Calu3 (cell line): ENCODE measurements at regions not wholly inside any gene's neighbourhood (a gene's known extent, or its start where the extent isn't known, plus 50 kb on each side); places are given as distances from the start of the nearest gene placed in this dataset.

Source experiments
- BruUV-seq: library from RNA; stranded (reverse); fragments of 400-500 nt; replicated peaks from 2 replicates; lab custom pipeline; 2021; lab: Mats Ljungman, UMichigan
- CTCF ChIA-PET: fragments of 300-600 bp; sonication (Branson Sonifier 250); formaldehyde crosslinking; loops from one replicate; lab custom pipeline; 2022; ENCODE audit warnings: antibody characterized with exemption; lab: Charles Lee
- DNase-seq: peaks from one replicate; pipeline ENCODE4 v3.0.0; 2022
- H3K27ac Mint-ChIP-seq: one replicate; pipeline ENCODE4 v1.8.0; 2022; ENCODE audit warnings: mixed read lengths; ENCODE audit not compliant: unreplicated experiment
- H3K27me3 Mint-ChIP-seq: one replicate; pipeline ENCODE4 v1.8.0; 2022; ENCODE audit warnings: mixed read lengths; ENCODE audit not compliant: unreplicated experiment
- H3K36me3 Mint-ChIP-seq: one replicate; pipeline ENCODE4 v1.8.0; 2022; ENCODE audit warnings: mild to moderate bottlenecking, moderate library complexity, mixed read lengths; ENCODE audit not compliant: insufficient read depth, unreplicated experiment
- H3K4me1 Mint-ChIP-seq: one replicate; pipeline ENCODE4 v1.8.0; 2022; ENCODE audit warnings: mild to moderate bottlenecking, low read depth, mixed read lengths; ENCODE audit not compliant: unreplicated experiment
- H3K4me3 Mint-ChIP-seq: one replicate; pipeline ENCODE4 v1.8.0; 2022; ENCODE audit warnings: mild to moderate bottlenecking, low read depth, moderate library complexity, mixed read lengths; ENCODE audit not compliant: unreplicated experiment
- H3K9me3 Mint-ChIP-seq: one replicate; pipeline ENCODE4 v1.8.0; 2022; ENCODE audit warnings: low read depth, mixed read lengths; ENCODE audit not compliant: unreplicated experiment
- intact Hi-C: fragments of 100-400 bp; cut with micrococcal nuclease; formaldehyde crosslinking; loops from one replicate; pipeline ENCODE4 v1.10.0; 2022; ENCODE audit not compliant: unreplicated experiment
- TF ChIP-seq, protein P1 (sequence below): fragments of 200-600 bp; IDR thresholded peaks from one replicate; pipeline ENCODE4 v1.8.0; 2022; ENCODE audit warnings: antibody characterized with exemption; ENCODE audit not compliant: unreplicated experiment

DNA sequence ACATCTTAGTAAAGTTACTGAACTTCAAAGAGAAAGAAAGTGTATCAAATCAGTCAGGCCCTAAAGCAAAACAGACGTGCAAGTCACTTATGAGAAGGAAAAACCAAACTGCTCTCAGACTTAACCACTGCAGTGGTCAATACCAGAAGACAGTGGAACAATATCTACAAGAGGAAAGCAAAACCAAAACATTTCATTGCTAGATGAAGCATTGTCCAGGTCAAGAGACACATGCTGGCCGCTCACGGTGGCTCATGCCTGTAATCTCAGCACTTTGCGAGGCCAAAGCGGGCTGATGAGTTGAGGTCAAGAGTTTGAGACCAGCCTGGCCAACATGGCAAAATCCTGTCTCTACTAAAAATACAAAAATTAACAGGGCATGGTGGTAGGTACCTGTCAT is 82.0 kb upstream of the MROH9 start:
- Mint-ChIP-seq H3K36me3 (no peaks in the 10 kb centered on the region), H3K27ac (no peak overlapping the region), H3K4me3 (no peak overlapping the region), H3K27me3 (no peaks in the 10 kb centered on the region), H3K4me1 (no peaks in the 10 kb centered on the region), H3K9me3 (peaks cover 2% of the 10 kb centered on the region)
- no TSS peak for BruUV-seq
- TF ChIP-seq, protein P1, sequence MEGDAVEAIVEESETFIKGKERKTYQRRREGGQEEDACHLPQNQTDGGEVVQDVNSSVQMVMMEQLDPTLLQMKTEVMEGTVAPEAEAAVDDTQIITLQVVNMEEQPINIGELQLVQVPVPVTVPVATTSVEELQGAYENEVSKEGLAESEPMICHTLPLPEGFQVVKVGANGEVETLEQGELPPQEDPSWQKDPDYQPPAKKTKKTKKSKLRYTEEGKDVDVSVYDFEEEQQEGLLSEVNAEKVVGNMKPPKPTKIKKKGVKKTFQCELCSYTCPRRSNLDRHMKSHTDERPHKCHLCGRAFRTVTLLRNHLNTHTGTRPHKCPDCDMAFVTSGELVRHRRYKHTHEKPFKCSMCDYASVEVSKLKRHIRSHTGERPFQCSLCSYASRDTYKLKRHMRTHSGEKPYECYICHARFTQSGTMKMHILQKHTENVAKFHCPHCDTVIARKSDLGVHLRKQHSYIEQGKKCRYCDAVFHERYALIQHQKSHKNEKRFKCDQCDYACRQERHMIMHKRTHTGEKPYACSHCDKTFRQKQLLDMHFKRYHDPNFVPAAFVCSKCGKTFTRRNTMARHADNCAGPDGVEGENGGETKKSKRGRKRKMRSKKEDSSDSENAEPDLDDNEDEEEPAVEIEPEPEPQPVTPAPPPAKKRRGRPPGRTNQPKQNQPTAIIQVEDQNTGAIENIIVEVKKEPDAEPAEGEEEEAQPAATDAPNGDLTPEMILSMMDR = no peak
- DNase-seq = no peak
- CTCF ChIA-PET = no interaction called here
- intact Hi-C loops = no loop called here

DNA sequence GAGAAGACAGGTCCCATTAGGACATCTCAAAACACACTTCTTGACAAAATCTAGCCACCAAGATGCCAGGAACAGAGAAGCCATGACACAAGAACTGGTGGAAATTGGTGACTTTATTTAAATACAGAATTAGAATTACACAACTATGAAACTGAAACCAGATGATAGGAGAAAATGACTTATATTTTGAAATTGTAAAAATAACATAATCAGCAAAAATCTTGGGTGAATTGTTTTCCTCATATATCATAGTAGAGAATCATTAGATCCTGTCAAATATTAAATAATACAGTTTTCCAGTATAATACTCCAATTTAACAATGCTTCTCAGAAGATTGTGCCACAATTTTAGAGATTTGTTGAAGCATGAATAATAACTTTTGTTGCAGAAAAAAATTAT is 81.5 kb upstream of the MROH9 start:
- TF ChIP-seq, protein P1 = no peak
- Mint-ChIP-seq H3K9me3 (peaks cover 2% of the 10 kb centered on the region), H3K27ac (no peak overlapping the region), H3K36me3 (no peaks in the 10 kb centered on the region), H3K4me1 (no peaks in the 10 kb centered on the region), H3K27me3 (no peaks in the 10 kb centered on the region), H3K4me3 (no peak overlapping the region)
- intact Hi-C loops = no loop called here
- no peak for DNase-seq
- BruUV-seq = no TSS peak
- CTCF ChIA-PET = no interaction called here

DNA sequence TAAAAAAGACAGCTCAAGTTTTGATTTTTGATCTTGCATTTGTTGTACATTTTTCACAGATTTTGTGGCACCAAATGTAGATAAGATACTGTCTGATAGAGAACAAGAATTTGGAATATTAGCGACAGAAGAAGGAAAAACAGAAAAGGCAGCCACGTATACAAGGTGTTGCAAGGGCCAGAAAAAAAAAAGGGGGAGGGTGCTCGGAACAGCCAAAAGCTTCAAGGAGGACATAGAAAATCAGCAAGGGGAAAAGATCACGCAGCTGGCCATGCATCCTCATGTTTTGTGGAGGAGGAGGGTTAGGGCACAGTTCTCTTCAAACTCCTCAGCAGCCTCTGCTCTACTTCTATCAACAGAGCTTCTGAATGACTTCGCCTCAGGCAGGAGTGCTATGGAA is 80.7 kb upstream of the MROH9 start:
- CTCF ChIA-PET = interaction anchor here (1.2 kb wide), 1 partner anchor 9 kb away, joined by 4 read pairs; no protein-coding TSS in a partner anchor
- no peak overlapping the region for H3K4me3 Mint-ChIP-seq
- no TSS peak for BruUV-seq
- H3K9me3 Mint-ChIP-seq = peaks cover 2% of the 10 kb centered on the region
- intact Hi-C loops = no loop called here
- H3K4me1 Mint-ChIP-seq = no peaks in the 10 kb centered on the region
- H3K36me3 Mint-ChIP-seq = no peaks in the 10 kb centered on the region
- H3K27me3 Mint-ChIP-seq = no peaks in the 10 kb centered on the region
- H3K27ac Mint-ChIP-seq = no peak overlapping the region
- TF ChIP-seq, protein P1 = no peak
- DNase-seq = no peak

DNA sequence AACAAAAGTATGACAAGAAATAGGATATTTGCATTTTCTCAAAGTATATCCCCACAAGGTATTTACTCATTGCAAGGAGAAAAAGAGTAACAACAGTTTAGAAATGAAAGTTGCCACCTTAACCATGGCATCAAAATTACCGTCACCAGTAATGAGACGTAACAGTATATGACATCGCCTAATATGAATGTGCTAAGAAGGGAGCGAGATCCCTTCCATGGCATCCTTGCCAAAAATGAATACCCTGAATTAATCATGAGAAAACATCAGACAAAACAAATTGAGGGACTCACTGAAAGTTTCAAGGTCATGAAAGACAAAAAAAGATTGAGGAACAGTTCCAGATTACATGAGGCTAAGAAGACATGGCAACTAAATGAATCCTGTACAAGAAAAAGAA is 78.9 kb upstream of the MROH9 start:
- no peak overlapping the region for H3K4me3 Mint-ChIP-seq
- H3K27me3 Mint-ChIP-seq = no peaks in the 10 kb centered on the region
- CTCF ChIA-PET = no interaction called here
- no peaks in the 10 kb centered on the region for H3K36me3 Mint-ChIP-seq
- H3K27ac Mint-ChIP-seq = no peak overlapping the region
- no peaks in the 10 kb centered on the region for H3K4me1 Mint-ChIP-seq
- TF ChIP-seq, protein P1 = no peak
- intact Hi-C loops = no loop called here
- no peak for DNase-seq
- no peaks in the 10 kb centered on the region for H3K9me3 Mint-ChIP-seq
- no TSS peak for BruUV-seq
